Epithelial cell of proximal tubule (primary cell): ENCODE measurements at regions not wholly inside any gene's neighbourhood (a gene's known extent, or its start where the extent isn't known, plus 50 kb on each side); places are given as distances from the start of the nearest gene placed in this dataset.

Experiments
- DNase-seq: peaks from one replicate; pipeline ENCODE4 v3.0.0-alpha.2; 2011; ENCODE audit warnings: low read depth
- H3K4me3 ChIP-seq: 2 replicates; pipeline ENCODE4 v1.5.1; 2011; ENCODE audit warnings: low read depth, mild to moderate bottlenecking, low read length
- CTCF ChIP-seq: conservative IDR thresholded peaks from 2 replicates; pipeline ENCODE4 v1.5.1; 2012; ENCODE audit warnings: low read depth, mild to moderate bottlenecking, low read length

GRCh38 chr15:59953392-59953883 is 50.7 kb upstream of the FOXB1 start:
- TF ChIP-seq CTCF: no peak
- no peak for DNase-seq
- no peak overlapping the region for H3K4me3 ChIP-seq

- no peak for TF ChIP-seq CTCF
- no peak overlapping the region for H3K4me3 ChIP-seq
These were observed 51.2 kb upstream of the FOXB1 start for GRCh38 chr15:59952960-59953359.

GRCh38 chr15:59950603-59951388 is 53.3 kb upstream of the FOXB1 start:
- no peak overlapping the region for H3K4me3 ChIP-seq
- TF ChIP-seq CTCF: no peak
- no peak for DNase-seq

More at GRCh38 chr15:59952960-59953359, 51.2 kb upstream of the FOXB1 start:
- no peak for DNase-seq

GRCh38 chr15:59948924-59949613 is 55.0 kb upstream of the FOXB1 start:
- DNase-seq: no peak
- TF ChIP-seq CTCF: no peak
- no peak overlapping the region for H3K4me3 ChIP-seq

GRCh38 chr15:59946084-59946483 is 58.0 kb upstream of the FOXB1 start:
- DNase-seq: peak; percentile 3
- no peak for TF ChIP-seq CTCF
- H3K4me3 ChIP-seq: no peak overlapping the region

GRCh38 chr15:59945036-59945435 is 59.1 kb upstream of the FOXB1 start:
- no peak overlapping the region for H3K4me3 ChIP-seq
- no peak for DNase-seq
- TF ChIP-seq CTCF: no peak
